ENCODE measurements at regions not wholly inside any gene's neighbourhood (a gene's known extent, or its start where the extent isn't known, plus 50 kb on each side); places are given as distances from the start of the nearest gene placed in this dataset.

- CTCF ChIA-PET, result no interaction called here
- peaks cover 13 to 15% of the 10 kb centered on the region in 2 donors for H3K4me1 ChIP-seq (ENCODE audit: control insufficient read depth in 2 of 2, insufficient read depth in 2 of 2, low read length in 2 of 2)
- Mint-ChIP-seq H3K4me1 (peaks cover 7% of the 10 kb centered on the region), H3K4me3 (no peak overlapping the region), H3K27ac (no peak overlapping the region), H3K27me3 (peaks cover 32% of the 10 kb centered on the region), H3K9me3 (ENCODE audit: insufficient read depth) (no peaks in the 10 kb centered on the region)
- no peak overlapping the region for H3K27ac ChIP-seq (ENCODE audit: low read length in 2 of 2)
- POLR2A ChIA-PET, result no interaction called here
- ATAC-seq (ENCODE audit: low read depth) (no peak), DNase-seq (no peak)
- no peak for TF ChIP-seq CTCF (IDR thresholded peaks at IDR 0.05)
- no peak for TF ChIP-seq EZH2 (IDR thresholded peaks at IDR 0.05; ENCODE audit: borderline replicate concordance, insufficient read depth, low read depth, low read length, poor library complexity, severe bottlenecking)
- no peak overlapping the region for H3K4me3 ChIP-seq (ENCODE audit: control extremely low read depth in 1 of 5, extremely low read depth in 1 of 5, insufficient read depth in 1 of 5, low read depth in 2 of 5, low read length in 4 of 5)
- H3K9ac ChIP-seq (ENCODE audit: low read length), result no peak overlapping the region
- 60% methylated on average over 2 of the region's 6 CpGs for WGBS (ENCODE audit: insufficient coverage)
- H2AFZ ChIP-seq (ENCODE audit: insufficient read depth, low read depth, low read length, poor library complexity, severe bottlenecking), result no peak overlapping the region
- no peaks in the 10 kb centered on the region for H3K79me2 ChIP-seq (ENCODE audit: control insufficient read depth, insufficient read depth, low read length)
- intact Hi-C loops (cut with micrococcal nuclease), result no loop called here
- no peak overlapping the region for H3K4me2 ChIP-seq (replicated peaks; ENCODE audit: low read depth, low read length, poor library complexity, severe bottlenecking)
- H3K36me3 ChIP-seq (replicated peaks in 1 of 2; ENCODE audit: control extremely low read depth in 1 of 2, control insufficient read depth in 1 of 2, extremely low read depth in 1 of 2, insufficient read depth in 2 of 2, low read length in 1 of 2), result no peaks in the 10 kb centered on the region
- no peaks in the 10 kb centered on the region for H4K20me1 ChIP-seq (ENCODE audit: control insufficient read depth, insufficient read depth, low read length, poor library complexity, severe bottlenecking)
- H3K9me3 ChIP-seq (ENCODE audit: control extremely low read depth in 1 of 3, control insufficient read depth in 2 of 3, insufficient read depth in 1 of 3, low read length in 2 of 3), result no peaks in the 10 kb centered on the region
- H3K27me3 ChIP-seq (replicated peaks in 1 of 4; ENCODE audit: control extremely low read depth in 1 of 4, control insufficient read depth in 3 of 4, insufficient read depth in 4 of 4, low read length in 3 of 4), result peaks cover 0 to 7% (median 0%) of the 10 kb centered on the region in 4 experiments
Measured at GRCh38 chr4:152106113-152106763, 345.4 kb upstream of the GATB start.

- no peak for TF ChIP-seq EZH2 (IDR thresholded peaks at IDR 0.05; ENCODE audit: borderline replicate concordance, insufficient read depth, low read depth, low read length, poor library complexity, severe bottlenecking)
- no peak for TF ChIP-seq CTCF (IDR thresholded peaks at IDR 0.05)
- 20% methylated on average over 2 of the region's 9 CpGs for WGBS (ENCODE audit: insufficient coverage)
- H3K9me3 Mint-ChIP-seq (ENCODE audit: insufficient read depth), result no peaks in the 10 kb centered on the region
- Histone ChIP-seq H3K79me2 (ENCODE audit: control insufficient read depth, insufficient read depth, low read length) (no peaks in the 10 kb centered on the region), H2AFZ (ENCODE audit: insufficient read depth, low read depth, low read length, poor library complexity, severe bottlenecking) (no peak overlapping the region), H3K4me1 (ENCODE audit: control insufficient read depth in 2 of 2, insufficient read depth in 2 of 2, low read length in 2 of 2) (peaks cover 26 to 28% of the 10 kb centered on the region in 2 donors), H3K27ac (ENCODE audit: low read length in 2 of 2) (no peak overlapping the region), H3K4me3 (ENCODE audit: control extremely low read depth in 1 of 5, extremely low read depth in 1 of 5, insufficient read depth in 1 of 5, low read depth in 2 of 5, low read length in 4 of 5) (no peak overlapping the region), H4K20me1 (ENCODE audit: control insufficient read depth, insufficient read depth, low read length, poor library complexity, severe bottlenecking) (no peaks in the 10 kb centered on the region), H3K36me3 (replicated peaks in 1 of 2; ENCODE audit: control extremely low read depth in 1 of 2, control insufficient read depth in 1 of 2, extremely low read depth in 1 of 2, insufficient read depth in 2 of 2, low read length in 1 of 2) (no peaks in the 10 kb centered on the region), H3K9ac (ENCODE audit: low read length) (no peak overlapping the region), H3K9me3 (ENCODE audit: control extremely low read depth in 1 of 3, control insufficient read depth in 2 of 3, insufficient read depth in 1 of 3, low read length in 2 of 3) (peaks cover 0 to 9% (median 0%) of the 10 kb centered on the region in 3 donors), H3K4me2 (replicated peaks; ENCODE audit: low read depth, low read length, poor library complexity, severe bottlenecking) (no peak overlapping the region), H3K27me3 (replicated peaks in 1 of 4; ENCODE audit: control extremely low read depth in 1 of 4, control insufficient read depth in 3 of 4, insufficient read depth in 4 of 4, low read length in 3 of 4) (peaks cover 0 to 7% (median 0%) of the 10 kb centered on the region in 4 experiments)
- intact Hi-C loops (cut with micrococcal nuclease), result no loop called here
- no peak overlapping the region for H3K27ac Mint-ChIP-seq
- H3K4me3 Mint-ChIP-seq, result no peak overlapping the region
- DNase-seq, result no peak
- H3K4me1 Mint-ChIP-seq, result peaks cover 19% of the 10 kb centered on the region
- H3K27me3 Mint-ChIP-seq, result peaks cover 27% of the 10 kb centered on the region
- no peak for ATAC-seq (ENCODE audit: low read depth)
- CTCF ChIA-PET, result interaction anchor here (0.6 kb wide), 1 partner anchor 1885 kb away, joined by 3 read pairs; no protein-coding TSS in a partner anchor
- POLR2A ChIA-PET, result no interaction called here
Measured at GRCh38 chr4:152104901-152105357, 344.1 kb upstream of the GATB start.

Data from B cell (primary cell).